ENCODE measurements at regions not wholly inside any gene's neighbourhood (a gene's known extent, or its start where the extent isn't known, plus 50 kb on each side); places are given as distances from the start of the nearest gene placed in this dataset.
"Not testable (repeated sequence)": the region's sequence is repeated elsewhere in the genome, so short reads cannot be mapped to it uniquely, and the experiment has no call there.

DNA sequence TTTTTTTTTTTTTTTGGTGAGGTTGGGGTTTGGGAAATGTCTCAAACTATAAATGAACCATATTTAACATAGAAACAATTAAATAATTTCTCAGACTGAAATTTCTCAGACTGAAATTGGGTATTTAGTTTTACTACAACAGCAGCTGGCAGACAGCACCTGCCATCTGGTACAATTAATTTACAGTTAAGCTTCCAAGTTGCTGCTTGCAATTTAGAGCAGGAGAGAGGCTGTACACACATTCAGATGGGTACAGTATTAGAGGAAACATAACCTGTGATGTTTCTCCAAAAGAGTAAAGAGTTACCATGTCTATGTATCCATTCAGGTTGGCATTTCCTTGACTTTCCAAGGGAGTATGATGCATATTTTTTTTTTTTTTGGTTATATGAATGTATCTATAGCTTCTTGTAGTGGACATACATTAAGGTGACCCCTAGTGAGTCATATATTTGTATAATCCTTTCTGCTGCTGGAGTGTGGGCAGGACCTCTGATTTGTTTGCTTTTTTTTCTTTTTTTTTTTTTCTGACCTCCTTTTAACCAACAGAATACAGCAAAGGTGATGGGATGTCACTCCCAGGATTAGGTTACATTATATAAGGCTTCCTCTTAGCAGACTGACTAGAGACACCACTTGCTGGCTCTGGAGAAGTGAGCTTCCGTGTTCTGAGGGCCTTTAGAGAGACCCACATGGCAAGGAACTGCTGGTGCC is 201.7 kb downstream of the PTH2R start:
- DNase-seq = no peak

DNA sequence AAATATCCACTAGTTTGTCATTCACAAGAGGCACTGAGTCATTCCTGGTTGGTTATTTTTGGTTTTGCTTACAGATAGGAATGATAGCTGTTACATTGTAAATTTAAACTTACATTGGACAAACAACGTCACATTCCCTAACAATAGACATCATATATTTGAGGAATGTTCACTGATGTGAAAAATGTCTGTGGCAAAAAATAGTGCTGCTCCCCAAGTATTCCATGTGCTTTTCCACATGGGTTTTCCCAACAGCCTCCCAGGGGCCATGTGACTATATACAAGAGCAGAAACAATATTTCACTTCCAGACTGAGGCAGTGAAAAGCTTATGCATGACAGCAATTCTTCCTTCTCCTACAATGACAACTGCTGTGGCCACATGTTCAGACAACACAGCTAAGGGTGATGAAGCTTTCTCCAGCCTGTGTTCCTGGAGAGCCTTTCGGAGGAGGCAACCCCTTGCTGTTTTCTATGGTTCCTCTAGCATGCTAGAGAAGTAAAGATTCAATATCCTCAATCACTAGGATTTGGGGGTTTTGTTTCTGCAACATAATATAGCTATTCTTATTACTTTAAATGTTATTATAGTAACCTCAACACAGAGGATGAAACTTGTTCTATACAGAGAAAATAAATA is 202.7 kb downstream of the PTH2R start:
- no peak for DNase-seq

DNA sequence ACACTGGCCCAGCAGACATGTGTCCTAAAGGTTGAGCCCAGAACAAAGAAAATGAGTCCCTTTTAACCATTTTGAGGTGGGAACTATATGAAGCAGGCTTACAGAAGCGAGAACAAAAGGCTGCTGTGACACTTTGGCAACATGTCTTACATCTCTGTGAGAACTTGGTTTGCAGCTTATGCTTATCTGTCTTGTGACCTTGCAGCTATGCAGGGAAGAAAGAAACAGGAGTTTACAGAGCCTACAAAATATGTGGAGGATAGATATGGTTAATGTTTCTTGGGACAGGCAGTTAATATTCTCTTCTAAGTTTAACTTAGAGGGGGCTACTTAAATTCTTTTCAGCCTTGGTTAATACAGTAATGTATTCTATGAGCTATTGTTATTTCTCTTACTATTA is 209.1 kb downstream of the PTH2R start:
- DNase-seq = not testable (repeated sequence)

DNA sequence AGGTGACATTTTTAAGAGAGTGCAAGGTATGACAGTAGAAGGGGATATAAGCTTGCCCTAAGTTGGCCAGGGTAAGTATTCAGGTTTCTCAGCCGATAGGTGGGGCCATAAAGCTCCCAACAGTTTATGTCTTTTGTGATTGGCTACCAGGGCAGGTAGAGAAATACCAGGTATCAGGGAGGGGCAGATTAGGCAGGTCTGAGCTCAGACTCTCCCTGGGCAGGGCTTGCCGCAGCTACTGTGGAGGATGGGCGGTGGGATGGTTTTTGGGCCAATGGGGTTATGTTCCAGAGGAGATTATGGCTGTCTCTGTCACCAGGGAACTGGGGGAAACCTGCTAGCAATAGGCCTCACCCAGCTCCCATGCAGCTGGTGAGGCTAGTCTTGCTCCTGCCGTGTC is 211.6 kb downstream of the PTH2R start:
- no peak for DNase-seq

DNA sequence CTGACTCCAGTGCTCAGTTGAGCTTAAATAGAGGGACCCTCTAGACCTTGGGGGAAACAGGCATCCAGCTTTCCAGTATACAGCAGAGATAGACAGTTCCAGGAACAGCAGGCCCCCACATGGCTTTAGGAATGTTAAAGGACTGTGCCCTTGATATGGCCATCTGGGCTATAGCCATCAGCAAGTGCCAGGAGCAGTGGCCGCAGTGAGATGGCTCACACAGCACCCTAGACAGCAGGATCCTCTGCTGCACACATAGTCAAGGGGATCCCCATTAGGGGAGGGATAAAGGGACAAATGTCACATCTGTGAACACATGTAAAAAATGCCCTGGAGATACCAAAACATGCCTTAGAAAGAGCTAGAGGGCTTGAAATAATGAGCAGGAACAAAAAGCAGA is 213.4 kb downstream of the PTH2R start:
- DNase-seq = no peak

DNA sequence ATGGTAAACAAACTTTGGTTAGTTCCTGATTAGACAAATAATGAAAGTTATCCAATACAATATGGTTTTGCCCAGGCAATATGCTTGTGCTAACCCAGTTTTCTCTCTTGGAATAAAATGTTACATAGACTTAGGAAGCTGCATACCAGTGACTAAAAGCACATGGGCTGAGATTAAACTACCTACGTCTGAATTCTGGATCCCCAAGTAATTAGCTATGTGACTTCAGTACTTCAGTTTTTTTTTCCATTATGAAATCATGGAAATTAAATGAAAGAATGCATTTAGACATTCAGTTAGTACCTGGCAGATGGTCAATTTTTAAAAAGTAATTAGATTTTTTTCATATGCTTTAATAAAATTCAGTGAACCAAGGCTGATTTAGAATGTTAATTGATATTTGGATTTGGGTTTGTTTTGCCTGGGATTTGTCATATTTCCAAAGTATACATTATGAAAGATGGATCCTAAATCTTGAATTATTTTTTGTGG is 213.9 kb downstream of the PTH2R start:
- DNase-seq = no peak

DNA sequence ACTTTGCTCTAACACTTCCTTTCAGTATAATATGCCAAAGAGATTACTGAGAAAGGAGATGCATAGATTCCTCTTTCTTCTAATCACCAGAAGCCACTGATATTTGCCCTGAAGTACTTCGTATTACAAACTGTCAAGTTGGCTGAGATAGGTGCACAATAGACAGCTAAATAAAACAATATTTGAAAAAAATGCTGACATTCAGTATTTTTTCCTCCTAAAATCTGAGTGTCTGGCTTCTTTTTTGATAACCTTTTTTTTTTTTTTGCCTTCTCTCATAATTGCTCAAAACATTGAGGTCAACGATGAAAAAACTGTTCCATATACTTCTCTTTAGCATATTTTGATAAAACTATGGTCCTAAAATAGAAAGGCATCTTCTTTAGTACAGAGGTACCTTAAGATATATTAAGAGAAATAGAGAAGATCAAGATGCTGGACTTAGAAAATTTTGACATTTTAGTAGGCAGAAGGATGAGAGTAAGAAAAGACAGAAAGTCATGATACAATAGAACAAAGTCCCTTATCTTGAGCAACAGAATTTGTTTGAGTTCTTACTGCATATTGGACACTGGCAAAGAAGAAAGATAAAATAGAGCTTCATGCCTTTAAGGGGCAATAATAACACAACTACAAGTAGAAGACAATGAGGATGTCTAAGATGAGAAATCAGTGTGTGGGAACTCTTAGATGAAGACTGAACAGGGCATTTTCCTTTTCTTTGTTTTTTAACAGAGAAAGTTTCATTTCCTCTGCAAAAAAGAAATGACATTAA is 220.7 kb downstream of the PTH2R start:
- DNase-seq = no peak

DNA sequence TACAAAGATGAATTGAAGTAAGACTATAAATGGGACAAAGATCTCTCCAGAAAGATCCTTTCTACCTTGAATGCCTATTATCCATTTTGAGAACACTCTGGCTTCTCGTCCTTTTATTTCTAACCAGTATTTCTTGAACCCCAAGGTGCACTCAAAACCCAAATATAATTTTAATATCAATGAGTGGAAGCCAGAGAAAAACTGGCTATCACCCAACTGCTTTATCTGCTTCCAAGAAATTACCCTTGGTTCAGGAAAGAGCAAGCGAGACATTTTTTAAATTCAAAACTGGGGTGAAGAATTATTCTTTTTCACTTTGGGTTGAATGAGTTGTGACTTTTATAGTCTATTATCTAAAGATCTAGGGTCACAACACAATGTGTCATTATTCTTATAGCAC is 221.3 kb downstream of the PTH2R start:
- DNase-seq = no peak

DNA sequence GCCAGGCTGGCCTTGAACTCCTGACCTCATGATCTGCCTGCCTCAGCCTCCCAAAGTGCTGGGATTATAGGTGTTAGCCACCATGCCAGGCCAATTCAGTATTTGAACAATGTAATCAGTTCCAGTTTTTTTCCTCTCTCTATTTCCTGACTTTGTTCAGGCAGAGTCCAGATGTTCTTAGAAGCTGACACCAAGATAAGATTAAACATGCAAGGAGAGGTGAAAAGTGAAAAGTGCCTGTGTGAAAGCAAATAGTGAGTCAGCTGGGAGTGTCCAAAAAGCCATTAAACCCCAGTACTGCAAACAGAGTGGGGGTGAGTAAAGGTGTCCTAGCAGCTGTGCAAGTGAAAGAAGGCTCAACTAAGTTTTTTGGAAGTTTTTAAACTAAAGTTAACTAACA is 231.5 kb downstream of the PTH2R start:
- no peak for DNase-seq

DNA sequence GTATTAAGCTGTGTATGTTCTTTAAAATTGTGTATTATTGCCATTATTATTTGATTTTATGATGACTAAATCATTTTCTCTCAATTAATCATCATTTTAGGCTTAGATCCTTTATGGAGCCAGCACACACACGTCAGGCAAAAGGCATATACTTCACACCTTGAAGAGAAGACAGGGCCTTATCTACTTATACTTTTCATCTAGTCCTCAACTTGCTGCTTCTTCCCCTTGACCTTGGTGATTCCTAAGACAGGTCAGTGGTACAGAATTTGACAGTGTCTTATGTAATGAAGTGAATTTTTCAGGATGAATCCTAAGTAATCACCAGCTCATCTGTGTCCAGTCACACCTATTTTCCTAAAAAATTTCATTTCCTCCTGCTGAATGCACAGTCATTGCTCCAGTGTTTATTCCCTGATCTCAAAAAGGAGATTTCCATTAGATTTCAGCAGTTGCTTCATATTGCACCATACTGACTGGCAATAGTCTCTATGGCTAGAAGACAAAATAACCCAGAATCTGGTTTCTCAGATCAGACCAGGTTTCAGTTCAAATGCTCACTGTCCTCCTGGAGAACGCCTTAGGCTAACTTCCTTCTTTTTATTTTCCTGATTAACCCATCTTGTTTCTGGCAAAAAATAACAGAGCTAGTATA is 235.7 kb downstream of the PTH2R start:
- no peak for DNase-seq

DNA sequence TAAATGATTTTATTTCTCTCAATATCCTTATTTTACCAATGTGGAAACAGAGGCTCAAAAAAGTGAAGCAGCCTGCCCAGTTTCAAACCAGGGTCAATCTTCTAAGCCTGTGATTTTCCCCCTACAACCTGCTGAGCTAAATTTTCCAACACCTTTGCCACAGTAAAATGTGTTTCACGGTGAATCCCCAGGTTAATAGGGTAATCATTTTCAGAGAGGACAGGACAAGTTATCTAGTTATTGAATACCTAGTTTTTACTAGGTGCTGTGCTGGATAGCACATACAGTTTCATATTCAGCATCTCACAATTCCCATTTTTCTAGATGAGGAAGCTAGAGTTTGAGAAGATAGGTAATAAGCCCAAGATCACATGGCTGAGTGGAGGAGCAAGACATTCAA is 236.6 kb downstream of the PTH2R start:
- no peak for DNase-seq

DNA sequence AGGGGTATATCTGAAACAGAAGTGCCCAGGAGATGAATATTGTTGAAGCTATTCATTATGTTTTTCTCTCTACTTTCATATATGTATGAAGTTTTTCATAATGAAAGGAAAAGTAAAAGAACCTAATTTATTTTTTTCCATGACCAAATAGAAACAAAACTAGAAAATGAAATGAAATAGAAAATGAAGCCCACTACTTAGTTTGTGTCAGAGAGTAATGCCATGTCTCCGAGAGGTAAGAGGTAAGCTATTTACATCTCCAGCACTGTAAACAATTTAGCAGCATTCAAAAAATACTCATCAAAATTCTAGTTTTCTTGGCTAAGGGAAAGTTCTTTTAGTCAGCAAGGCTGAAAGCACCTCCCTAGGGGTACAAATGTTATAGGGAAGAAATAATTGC is 238.6 kb downstream of the PTH2R start:
- no peak for DNase-seq

DNA sequence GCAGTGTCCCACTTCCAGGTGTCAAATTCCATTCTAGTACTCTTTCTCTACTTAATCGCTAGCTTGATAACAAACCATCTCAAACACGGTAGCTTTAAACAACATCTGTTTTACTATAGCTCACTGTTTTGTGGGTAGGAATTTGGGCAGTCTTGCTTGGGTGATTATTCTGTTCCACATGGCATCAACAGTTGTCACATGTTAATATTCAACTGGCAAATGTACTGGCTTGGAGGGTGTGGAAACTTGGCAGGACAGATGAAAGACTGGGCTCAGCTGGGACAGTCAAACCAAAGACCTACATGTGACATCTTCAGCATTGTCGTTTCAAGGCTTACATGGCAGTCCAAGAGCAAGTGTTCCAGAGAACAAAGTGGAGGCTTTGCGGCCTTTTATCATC is 241.8 kb downstream of the PTH2R start:
- peak; percentile 10 for DNase-seq

DNA sequence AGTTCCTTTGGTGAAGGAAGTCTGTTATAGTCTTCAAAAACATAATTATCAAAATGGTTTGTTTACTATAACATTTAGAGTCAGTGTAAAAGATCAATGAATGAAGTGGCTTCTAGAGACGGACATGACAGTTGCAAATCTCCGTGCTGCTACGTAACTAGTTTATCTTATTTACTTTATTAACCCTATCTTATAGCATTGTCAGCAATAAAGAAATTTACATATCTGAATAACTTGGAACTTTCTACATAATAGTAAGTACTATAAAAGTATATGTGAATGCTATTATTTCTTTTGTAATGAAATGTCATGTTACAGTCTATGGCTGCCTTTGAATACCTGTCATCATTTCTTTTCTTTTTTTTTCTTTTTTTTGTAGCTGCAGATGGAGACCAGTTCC is 246.8 kb downstream of the PTH2R start:
- no peak for DNase-seq

DNA sequence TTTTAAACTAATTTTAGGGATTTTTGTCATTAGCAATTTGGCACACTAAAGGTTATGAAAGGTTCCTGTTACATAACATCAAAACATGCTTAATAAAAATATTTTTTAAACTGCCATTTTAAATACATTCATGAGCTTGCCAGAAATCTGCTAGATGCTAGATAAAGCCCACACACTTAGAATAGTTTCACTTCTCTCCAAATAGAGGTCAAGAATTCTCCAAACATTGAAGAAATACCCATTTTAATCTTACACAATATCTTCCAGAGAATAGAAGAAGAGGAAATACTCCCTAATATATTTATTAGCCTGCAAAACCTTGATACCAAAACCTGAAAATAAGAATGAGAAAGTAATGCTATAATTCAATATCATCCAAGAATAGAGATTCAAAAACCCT is 247.5 kb downstream of the PTH2R start:
- DNase-seq = no peak

DNA sequence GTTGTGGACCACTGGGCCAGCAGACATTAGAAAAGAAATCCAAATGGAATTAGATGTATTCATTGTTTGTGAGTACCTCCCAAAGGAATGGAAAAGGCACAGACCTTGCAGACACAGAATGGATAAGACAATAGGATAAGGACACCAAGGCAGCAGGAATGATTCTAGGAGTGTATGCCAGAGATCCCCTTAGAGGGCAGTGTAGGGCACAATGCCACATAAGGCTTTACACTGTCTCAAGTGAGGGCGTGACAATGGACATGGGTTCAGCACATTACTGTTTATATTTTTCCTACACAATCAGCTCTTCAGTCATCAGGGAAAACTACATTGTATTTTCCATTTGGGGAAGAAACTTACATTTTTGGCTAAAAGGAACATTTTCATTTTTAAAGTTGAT is 250.9 kb downstream of the PTH2R start:
- DNase-seq = no peak

DNA sequence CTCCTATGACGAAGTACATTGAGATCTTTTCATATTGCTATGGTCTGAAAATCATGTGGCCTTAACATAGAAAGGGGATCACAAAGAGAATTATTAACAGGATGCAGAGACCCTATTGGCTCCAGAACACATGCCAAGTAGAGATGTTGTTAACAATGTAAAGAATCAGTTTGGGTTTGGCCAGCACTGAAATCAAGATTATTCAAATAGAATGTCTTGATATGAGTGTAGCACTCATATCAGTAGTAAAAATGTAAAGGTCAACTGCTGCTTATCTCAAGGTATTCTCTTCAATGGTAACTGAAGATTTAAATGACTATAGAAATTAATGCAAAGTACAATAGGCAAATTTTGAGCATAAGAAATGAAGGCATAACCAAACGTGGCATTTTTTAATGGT is 262.8 kb downstream of the PTH2R start:
- no peak for DNase-seq

DNA sequence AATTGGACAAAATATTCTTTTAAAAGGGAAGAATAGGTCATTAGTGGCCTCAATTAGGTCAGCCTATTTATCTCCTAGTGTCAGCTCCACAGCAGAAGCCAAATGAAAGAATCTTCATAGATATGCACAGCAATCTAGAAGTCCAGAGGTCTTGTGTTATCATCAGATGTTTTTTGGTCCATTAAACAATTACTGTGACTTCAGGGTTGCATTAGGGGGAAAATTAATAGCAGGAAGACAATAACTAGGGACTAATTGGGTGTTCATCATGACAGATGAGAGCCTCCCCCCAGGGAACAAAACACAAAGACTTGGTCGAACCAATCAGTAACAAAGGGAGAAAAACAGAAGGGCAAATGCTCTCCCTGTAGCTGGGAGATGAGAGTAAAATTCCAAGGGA is 264.7 kb downstream of the PTH2R start:
- DNase-seq = no peak

DNA sequence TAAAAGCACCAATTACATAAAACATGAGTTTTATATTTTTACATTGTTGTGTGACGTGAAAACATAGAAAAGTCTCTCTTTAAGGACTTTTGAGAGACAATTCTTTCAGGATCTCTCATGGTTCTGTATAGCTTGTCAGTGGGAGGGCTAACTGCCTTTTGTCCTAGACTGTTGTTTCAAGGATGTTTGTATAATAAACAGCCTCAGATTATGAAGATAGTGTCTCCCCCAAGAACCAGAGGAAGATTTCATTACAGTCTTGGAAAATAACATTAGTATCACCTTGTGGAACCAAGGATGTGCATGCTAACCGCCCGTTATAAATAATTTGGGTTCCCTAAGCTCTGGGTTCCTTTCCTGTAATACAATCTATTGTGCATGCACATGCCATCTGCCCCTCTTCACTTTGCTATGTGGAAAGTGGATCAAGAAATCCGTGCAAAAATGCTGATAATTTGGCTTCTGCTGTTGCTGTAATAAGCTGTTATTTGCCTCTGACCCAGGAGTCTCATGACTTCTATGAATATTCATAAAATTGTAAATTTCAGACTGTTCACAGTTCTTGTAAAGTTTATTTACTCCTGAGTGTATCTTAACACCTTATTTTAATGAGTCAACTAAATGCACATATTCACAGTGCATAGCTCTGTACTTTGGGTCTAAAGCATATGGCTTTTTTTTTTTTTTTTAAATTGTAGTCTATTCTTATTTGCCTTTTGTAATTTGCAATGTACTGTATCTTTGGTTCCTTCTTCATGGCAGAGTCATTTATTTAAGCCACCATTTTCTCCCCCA is 265.5 kb downstream of the PTH2R start:
- no peak for DNase-seq

DNA sequence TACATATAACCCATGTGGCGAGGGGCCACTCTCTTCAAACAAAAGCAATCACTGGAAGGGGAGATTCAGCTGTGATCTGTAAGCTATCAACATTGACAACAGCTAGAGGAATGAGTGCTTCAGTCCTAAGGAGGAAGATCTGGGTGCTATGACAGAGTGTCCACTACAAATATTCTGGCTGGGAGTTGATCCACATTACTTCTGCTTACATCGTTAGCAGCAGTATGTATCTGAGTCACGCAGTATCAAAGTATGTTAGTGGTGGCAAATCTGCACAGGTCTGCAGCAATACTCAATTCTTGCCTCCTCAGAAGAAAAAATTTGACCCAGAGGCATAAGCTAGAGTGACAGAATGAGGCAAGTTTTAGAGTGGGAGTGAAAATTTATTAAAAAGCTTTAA is 267.0 kb downstream of the PTH2R start:
- DNase-seq = no peak

DNA sequence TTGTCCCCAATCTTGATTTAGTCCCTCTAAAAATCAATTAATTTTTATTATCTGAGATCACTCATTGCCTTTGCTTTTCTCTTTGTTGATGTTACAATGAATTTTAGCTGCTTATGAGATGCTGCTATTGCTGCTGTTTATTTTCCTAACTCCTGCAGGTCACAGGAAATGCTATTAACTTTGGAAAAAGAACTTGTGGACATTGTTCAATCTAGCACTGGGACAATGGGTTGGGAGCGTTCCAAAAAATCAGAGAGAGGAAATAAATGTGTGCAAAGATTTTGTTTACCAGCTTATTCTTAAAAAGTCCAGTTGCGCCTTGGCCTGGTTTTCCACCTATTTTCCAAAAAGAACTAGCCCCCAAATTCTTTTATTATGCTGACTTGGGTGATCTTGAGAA is 268.3 kb downstream of the PTH2R start:
- DNase-seq = peak; percentile 17

DNA sequence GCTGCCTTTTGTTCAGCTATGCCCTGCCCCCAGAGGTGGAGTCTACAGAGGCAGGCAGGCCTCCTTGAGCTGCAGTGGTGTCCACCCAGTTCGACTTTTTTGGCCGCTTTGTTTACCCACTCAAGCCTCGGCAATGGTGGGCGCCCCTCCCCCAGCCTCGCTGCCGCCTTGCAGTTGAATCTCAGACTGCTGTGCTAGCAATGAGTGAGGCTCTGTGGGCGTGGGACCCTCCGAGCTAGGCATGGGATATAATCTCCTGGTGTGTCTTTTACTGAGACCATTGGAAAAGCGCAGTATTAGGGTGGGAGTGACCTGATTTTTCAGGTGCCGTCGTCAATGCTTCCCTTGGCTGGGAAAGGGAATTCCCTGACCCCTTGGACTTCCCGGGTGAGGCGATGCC is 279.3 kb downstream of the PTH2R start:
- not testable (repeated sequence) for DNase-seq

Measured in left kidney (tissue), 1 donor.